GM23338 (cell line): ENCODE measurements at regions not wholly inside any gene's neighbourhood (a gene's known extent, or its start where the extent isn't known, plus 50 kb on each side); places are given as distances from the start of the nearest gene placed in this dataset.

Source experiments
- ATAC-seq: fragments of 200-7000 bp; cut with Tn5 transposase; 3 replicates; pipeline ENCODE4 v1.9.1; 2020
- DNase-seq: peaks from one replicate; pipeline ENCODE4 v3.0.0-alpha.2; 2015; ENCODE audit warnings: low spot score
- H2AFZ ChIP-seq: fragments of 200-600 bp; sonication (generic); 2 replicates; pipeline ENCODE4 v1.8.0; 2016; ENCODE audit warnings: antibody characterized with exemption, mild to moderate bottlenecking, moderate library complexity
- H3F3A ChIP-seq: fragments of 200-600 bp; sonication (generic); replicated peaks from 2 replicates; pipeline ENCODE4 v1.8.0; 2017; ENCODE audit warnings: antibody characterized with exemption, mixed run types, low read depth
- H3K27ac ChIP-seq: fragments of 200-600 bp; sonication (generic); 2 replicates; pipeline ENCODE4 v1.6.1; 2016; ENCODE audit warnings: low read depth
- H3K27me3 ChIP-seq: fragments of 200-600 bp; sonication (generic); 2 replicates; pipeline ENCODE4 v1.8.0; 2016; ENCODE audit warnings: mild to moderate bottlenecking, mixed run types, moderate library complexity; ENCODE audit not compliant: insufficient read depth
- H3K36me3 ChIP-seq: fragments of 200-600 bp; sonication (generic); 2 replicates; pipeline ENCODE4 v1.8.0; 2016; ENCODE audit warnings: mild to moderate bottlenecking; ENCODE audit not compliant: insufficient read depth
- H3K4me1 ChIP-seq: fragments of 200-600 bp; sonication (generic); 2 replicates; pipeline ENCODE4 v1.8.0; 2016; ENCODE audit warnings: mild to moderate bottlenecking, moderate library complexity; ENCODE audit not compliant: insufficient read depth
- H3K4me2 ChIP-seq: fragments of 200-600 bp; sonication (generic); 2 replicates; pipeline ENCODE4 v1.7.1; 2017; ENCODE audit warnings: mixed run types
- H3K4me3 ChIP-seq: fragments of 200-600 bp; sonication (generic); 2 replicates; pipeline ENCODE4 v1.6.1; 2016; ENCODE audit warnings: mixed run types
- H3K79me2 ChIP-seq: fragments of 200-600 bp; sonication (generic); replicated peaks from 2 replicates; pipeline ENCODE4 v1.8.0; 2017; ENCODE audit warnings: mild to moderate bottlenecking; ENCODE audit not compliant: insufficient read depth
- H3K9me2 ChIP-seq: fragments of 200-600 bp; sonication (generic); 2 replicates; pipeline ENCODE4 v1.8.0; 2017; ENCODE audit not compliant: insufficient read depth
- H4K20me1 ChIP-seq: fragments of 200-600 bp; sonication (generic); replicated peaks from 2 replicates; pipeline ENCODE4 v1.8.0; 2017; ENCODE audit warnings: mild to moderate bottlenecking; ENCODE audit not compliant: insufficient read depth
- H3K27ac Mint-ChIP-seq: 2 replicates; pipeline ENCODE4 v1.8.0; 2020; ENCODE audit warnings: inconsistent platforms, mild to moderate bottlenecking, moderate library complexity, mixed read lengths
- H3K27me3 Mint-ChIP-seq: 3 replicates; pipeline ENCODE4 v1.8.0; 2022; ENCODE audit warnings: low read depth, mild to moderate bottlenecking, moderate library complexity, mixed read lengths, inconsistent platforms; ENCODE audit not compliant: insufficient read depth, poor library complexity
- H3K36me3 Mint-ChIP-seq: 3 replicates; pipeline ENCODE4 v1.8.0; 2021; ENCODE audit warnings: low read depth, mild to moderate bottlenecking, inconsistent platforms, moderate library complexity, mixed read lengths
- H3K4me1 Mint-ChIP-seq: 3 replicates; pipeline ENCODE4 v1.8.0; 2020; ENCODE audit warnings: mild to moderate bottlenecking, inconsistent platforms, mixed read lengths
- H3K4me3 Mint-ChIP-seq: 3 replicates; pipeline ENCODE4 v1.8.0; 2021; ENCODE audit warnings: moderate library complexity, mild to moderate bottlenecking, inconsistent platforms, mixed read lengths
- H3K9me3 Mint-ChIP-seq: 3 replicates; pipeline ENCODE4 v1.8.0; 2020; ENCODE audit warnings: moderate library complexity, mild to moderate bottlenecking, inconsistent platforms, mixed read lengths
- CREB1 ChIP-seq: fragments of 250-450 bp; sonication (Bioruptor Pico); IDR thresholded peaks from 2 replicates; pipeline ENCODE4 v1.5.0; 2020; ENCODE audit warnings: low read depth, mild to moderate bottlenecking, moderate library complexity
- CTCF ChIP-seq, 2 experiments: fragments of 200-600 bp in 1 of 2; sonication (generic) in 1 of 2; conservative IDR thresholded peaks; 2 replicates each; pipeline versions ENCODE4 v1.5.1 to v1.6.1; 2016 to 2017; ENCODE audit warnings: antibody characterized with exemption in 2 of 2, low read depth in 2 of 2, mild to moderate bottlenecking in 2 of 2, moderate library complexity in 1 of 2
- ETS1 ChIP-seq: IDR thresholded peaks from 2 replicates; pipeline ENCODE4 v1.6.1; 2016; ENCODE audit warnings: antibody characterized with exemption
- EZH2 ChIP-seq: fragments of 200-600 bp; sonication (generic); IDR thresholded peaks from one replicate; pipeline ENCODE4 v1.8.0; 2017; ENCODE audit warnings: antibody characterized with exemption, mild to moderate bottlenecking, low read depth; ENCODE audit not compliant: unreplicated experiment
- EZH2phosphoT487 ChIP-seq: fragments of 200-600 bp; sonication (generic); IDR thresholded peaks from one replicate; pipeline ENCODE4 v1.8.1; 2018; ENCODE audit warnings: antibody characterized with exemption; ENCODE audit not compliant: unreplicated experiment
- JUNB ChIP-seq: IDR thresholded peaks from one replicate; pipeline ENCODE4 v1.6.1; 2016; ENCODE audit warnings: antibody characterized with exemption; ENCODE audit not compliant: unreplicated experiment
- NANOG ChIP-seq: IDR thresholded peaks from 2 replicates; pipeline ENCODE4 v1.6.1; 2016; ENCODE audit warnings: antibody characterized with exemption, borderline replicate concordance
- POLR2AphosphoS5 ChIP-seq: IDR thresholded peaks from 2 replicates; pipeline ENCODE4 v1.6.1; 2016; ENCODE audit warnings: antibody characterized with exemption, low read depth
- REST ChIP-seq: IDR thresholded peaks from one replicate; pipeline ENCODE4 v1.6.1; 2018; ENCODE audit warnings: antibody characterized with exemption; ENCODE audit not compliant: unreplicated experiment
- STAT1 ChIP-seq: IDR thresholded peaks from one replicate; pipeline ENCODE4 v1.6.1; 2016; ENCODE audit warnings: antibody characterized with exemption; ENCODE audit not compliant: unreplicated experiment
- ZNF114 ChIP-seq: fragments of 250-450 bp; sonication (Bioruptor Pico); IDR thresholded peaks from 2 replicates; pipeline ENCODE4 v1.5.0; 2020; ENCODE audit warnings: mild to moderate bottlenecking, moderate library complexity
- ZNF331 ChIP-seq: fragments of 250-450 bp; sonication (Bioruptor Pico); IDR thresholded peaks from 2 replicates; pipeline ENCODE4 v1.5.0; 2020; ENCODE audit warnings: low read depth, mild to moderate bottlenecking, moderate library complexity
- TF ChIP-seq, protein P1 (sequence below): fragments of 250-450 bp; sonication (Bioruptor Pico); IDR thresholded peaks from 2 replicates; pipeline ENCODE4 v1.5.0; 2020; ENCODE audit warnings: mild to moderate bottlenecking, moderate library complexity

DNA sequence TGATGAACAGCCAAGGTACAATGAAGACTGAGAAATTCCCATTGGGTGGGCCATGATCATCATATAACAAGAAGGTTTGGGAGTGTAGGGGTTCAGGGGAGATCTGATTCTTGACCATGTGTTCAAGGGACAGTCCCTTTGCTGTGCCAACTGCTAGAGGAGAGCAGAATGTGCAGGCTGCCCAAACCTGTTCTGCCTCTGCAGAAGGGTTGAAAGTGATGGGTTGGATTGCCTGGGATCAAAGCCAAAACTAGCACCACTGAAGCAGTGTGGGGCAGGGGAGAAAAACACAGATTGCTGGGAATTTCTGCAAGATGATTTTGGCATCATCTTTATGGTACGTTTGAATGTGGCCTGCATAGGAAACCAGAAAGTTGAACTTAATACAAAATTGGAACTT lies 303.9 kb downstream of the OTUD1 start:
- Mint-ChIP-seq H3K27ac (no peak overlapping the region), H3K4me1 (no peaks in the 10 kb centered on the region; the same call in 2 of the 3 replicates), H3K36me3 (no peaks in the 10 kb centered on the region), H3K4me3 (no peak overlapping the region), H3K27me3 (peaks cover 7% of the 10 kb centered on the region), H3K9me3 (no peaks in the 10 kb centered on the region; the same call in 2 of the 3 replicates)
- no peak overlapping the region for H3K4me2 ChIP-seq
- no peak for DNase-seq
- no peaks in the 10 kb centered on the region; the same call in 1 of the 2 replicates for H3K4me1 ChIP-seq
- H3K9me2 ChIP-seq, result peaks cover 26% of the 10 kb centered on the region; the same call in 1 of the 2 replicates
- no peaks in the 10 kb centered on the region for H3K79me2 ChIP-seq
- H2AFZ ChIP-seq, result no peak overlapping the region
- H3K27me3 ChIP-seq, result no peaks in the 10 kb centered on the region
- no peak overlapping the region for H3K27ac ChIP-seq
- no peak for TF ChIP-seq EZH2
- TF ChIP-seq STAT1, result no peak
- no peak for TF ChIP-seq CTCF (conservative IDR thresholded peaks at IDR 0.05; ENCODE audit: low read depth in 2 of 2)
- no peak for TF ChIP-seq POLR2AphosphoS5
- TF ChIP-seq EZH2phosphoT487, result no peak
- no peak for TF ChIP-seq NANOG
- TF ChIP-seq CREB1 (CRISPR knock-in tag), result no peak
- TF ChIP-seq ZNF114 (CRISPR knock-in tag), result no peak
- TF ChIP-seq REST, result no peak
- TF ChIP-seq, protein P1, sequence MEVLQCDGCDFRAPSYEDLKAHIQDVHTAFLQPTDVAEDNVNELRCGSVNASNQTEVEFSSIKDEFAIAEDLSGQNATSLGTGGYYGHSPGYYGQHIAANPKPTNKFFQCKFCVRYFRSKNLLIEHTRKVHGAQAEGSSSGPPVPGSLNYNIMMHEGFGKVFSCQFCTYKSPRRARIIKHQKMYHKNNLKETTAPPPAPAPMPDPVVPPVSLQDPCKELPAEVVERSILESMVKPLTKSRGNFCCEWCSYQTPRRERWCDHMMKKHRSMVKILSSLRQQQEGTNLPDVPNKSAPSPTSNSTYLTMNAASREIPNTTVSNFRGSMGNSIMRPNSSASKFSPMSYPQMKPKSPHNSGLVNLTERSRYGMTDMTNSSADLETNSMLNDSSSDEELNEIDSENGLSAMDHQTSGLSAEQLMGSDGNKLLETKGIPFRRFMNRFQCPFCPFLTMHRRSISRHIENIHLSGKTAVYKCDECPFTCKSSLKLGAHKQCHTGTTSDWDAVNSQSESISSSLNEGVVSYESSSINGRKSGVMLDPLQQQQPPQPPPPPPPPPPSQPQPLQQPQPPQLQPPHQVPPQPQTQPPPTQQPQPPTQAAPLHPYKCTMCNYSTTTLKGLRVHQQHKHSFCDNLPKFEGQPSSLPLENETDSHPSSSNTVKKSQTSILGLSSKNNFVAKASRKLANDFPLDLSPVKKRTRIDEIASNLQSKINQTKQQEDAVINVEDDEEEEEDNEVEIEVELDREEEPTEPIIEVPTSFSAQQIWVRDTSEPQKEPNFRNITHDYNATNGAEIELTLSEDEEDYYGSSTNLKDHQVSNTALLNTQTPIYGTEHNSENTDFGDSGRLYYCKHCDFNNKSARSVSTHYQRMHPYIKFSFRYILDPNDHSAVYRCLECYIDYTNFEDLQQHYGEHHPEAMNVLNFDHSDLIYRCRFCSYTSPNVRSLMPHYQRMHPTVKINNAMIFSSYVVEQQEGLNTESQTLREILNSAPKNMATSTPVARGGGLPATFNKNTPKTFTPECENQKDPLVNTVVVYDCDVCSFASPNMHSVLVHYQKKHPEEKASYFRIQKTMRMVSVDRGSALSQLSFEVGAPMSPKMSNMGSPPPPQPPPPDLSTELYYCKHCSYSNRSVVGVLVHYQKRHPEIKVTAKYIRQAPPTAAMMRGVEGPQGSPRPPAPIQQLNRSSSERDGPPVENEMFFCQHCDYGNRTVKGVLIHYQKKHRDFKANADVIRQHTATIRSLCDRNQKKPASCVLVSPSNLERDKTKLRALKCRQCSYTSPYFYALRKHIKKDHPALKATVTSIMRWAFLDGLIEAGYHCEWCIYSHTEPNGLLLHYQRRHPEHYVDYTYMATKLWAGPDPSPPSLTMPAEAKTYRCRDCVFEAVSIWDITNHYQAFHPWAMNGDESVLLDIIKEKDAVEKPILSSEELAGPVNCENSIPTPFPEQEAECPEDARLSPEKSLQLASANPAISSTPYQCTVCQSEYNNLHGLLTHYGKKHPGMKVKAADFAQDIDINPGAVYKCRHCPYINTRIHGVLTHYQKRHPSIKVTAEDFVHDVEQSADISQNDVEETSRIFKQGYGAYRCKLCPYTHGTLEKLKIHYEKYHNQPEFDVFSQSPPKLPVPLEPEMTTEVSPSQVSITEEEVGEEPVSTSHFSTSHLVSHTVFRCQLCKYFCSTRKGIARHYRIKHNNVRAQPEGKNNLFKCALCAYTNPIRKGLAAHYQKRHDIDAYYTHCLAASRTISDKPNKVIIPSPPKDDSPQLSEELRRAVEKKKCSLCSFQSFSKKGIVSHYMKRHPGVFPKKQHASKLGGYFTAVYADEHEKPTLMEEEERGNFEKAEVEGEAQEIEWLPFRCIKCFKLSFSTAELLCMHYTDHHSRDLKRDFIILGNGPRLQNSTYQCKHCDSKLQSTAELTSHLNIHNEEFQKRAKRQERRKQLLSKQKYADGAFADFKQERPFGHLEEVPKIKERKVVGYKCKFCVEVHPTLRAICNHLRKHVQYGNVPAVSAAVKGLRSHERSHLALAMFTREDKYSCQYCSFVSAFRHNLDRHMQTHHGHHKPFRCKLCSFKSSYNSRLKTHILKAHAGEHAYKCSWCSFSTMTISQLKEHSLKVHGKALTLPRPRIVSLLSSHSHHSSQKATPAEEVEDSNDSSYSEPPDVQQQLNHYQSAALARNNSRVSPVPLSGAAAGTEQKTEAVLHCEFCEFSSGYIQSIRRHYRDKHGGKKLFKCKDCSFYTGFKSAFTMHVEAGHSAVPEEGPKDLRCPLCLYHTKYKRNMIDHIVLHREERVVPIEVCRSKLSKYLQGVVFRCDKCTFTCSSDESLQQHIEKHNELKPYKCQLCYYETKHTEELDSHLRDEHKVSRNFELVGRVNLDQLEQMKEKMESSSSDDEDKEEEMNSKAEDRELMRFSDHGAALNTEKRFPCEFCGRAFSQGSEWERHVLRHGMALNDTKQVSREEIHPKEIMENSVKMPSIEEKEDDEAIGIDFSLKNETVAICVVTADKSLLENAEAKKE (CRISPR knock-in tag), result no peak
- TF ChIP-seq JUNB, result no peak
- TF ChIP-seq ETS1, result no peak
- no peak for TF ChIP-seq ZNF331 (CRISPR knock-in tag)
- no peaks in the 10 kb centered on the region for H3F3A ChIP-seq
- ATAC-seq, result no peak
- no peaks in the 10 kb centered on the region; the same call in 1 of the 2 replicates for H4K20me1 ChIP-seq
- no peaks in the 10 kb centered on the region for H3K36me3 ChIP-seq
- H3K4me3 ChIP-seq, result no peak overlapping the region
